GM13977 (cell line): ENCODE measurements at regions not wholly inside any gene's neighbourhood (a gene's known extent, or its start where the extent isn't known, plus 50 kb on each side); places are given as distances from the start of the nearest gene placed in this dataset.

Experiments
- DNase-seq: peaks from one replicate; pipeline ENCODE4 v3.0.0; 2012; ENCODE audit warnings: low spot score
- CTCF ChIP-seq: IDR thresholded peaks from 2 replicates; pipeline ENCODE4 v1.5.1; 2012; ENCODE audit warnings: mild to moderate bottlenecking, control low read depth; ENCODE audit not compliant: insufficient read depth; ENCODE audit errors: extremely low read depth, missing control alignments
- in situ Hi-C: fragments of 300-500 bp; cut with MboI; formaldehyde crosslinking; loops from one replicate; pipeline ENCODE4 v1.12.0; 2022; ENCODE audit warnings: low sequenced_read_pairs, low pct_unique_long_range_greater_than_20kb, mixed read lengths, inconsistent platforms; ENCODE audit not compliant: unreplicated experiment

GRCh38 chr6:47360388-47360787 lies 50.7 kb upstream of the TNFRSF21 start:
- in situ Hi-C loops, result no loop called here
- no peak for DNase-seq
- no peak for TF ChIP-seq CTCF

- in situ Hi-C loops, result no loop called here
- DNase-seq, result no peak
Measured at GRCh38 chr6:47362857-47363461, 53.3 kb upstream of the TNFRSF21 start.

GRCh38 chr6:47363736-47364135 lies 54.0 kb upstream of the TNFRSF21 start:
- in situ Hi-C loops, result no loop called here
- TF ChIP-seq CTCF, result no peak
- no peak for DNase-seq

More at GRCh38 chr6:47362857-47363461, 53.3 kb upstream of the TNFRSF21 start:
- no peak for TF ChIP-seq CTCF

- in situ Hi-C loops, result no loop called here
- no peak for TF ChIP-seq CTCF
- DNase-seq, result no peak
Measured at GRCh38 chr6:47366335-47366890, 56.7 kb upstream of the TNFRSF21 start.

- no peak for DNase-seq
- in situ Hi-C loops, result no loop called here
- TF ChIP-seq CTCF, result no peak
Measured at GRCh38 chr6:47371139-47371869, 61.6 kb upstream of the TNFRSF21 start.

- in situ Hi-C loops, result no loop called here
- no peak for DNase-seq
- no peak for TF ChIP-seq CTCF
Measured at GRCh38 chr6:47371870-47372255, 62.2 kb upstream of the TNFRSF21 start.
